ENCODE measurements at regions not wholly inside any gene's neighbourhood (a gene's known extent, or its start where the extent isn't known, plus 50 kb on each side); places are given as distances from the start of the nearest gene placed in this dataset.

DNA sequence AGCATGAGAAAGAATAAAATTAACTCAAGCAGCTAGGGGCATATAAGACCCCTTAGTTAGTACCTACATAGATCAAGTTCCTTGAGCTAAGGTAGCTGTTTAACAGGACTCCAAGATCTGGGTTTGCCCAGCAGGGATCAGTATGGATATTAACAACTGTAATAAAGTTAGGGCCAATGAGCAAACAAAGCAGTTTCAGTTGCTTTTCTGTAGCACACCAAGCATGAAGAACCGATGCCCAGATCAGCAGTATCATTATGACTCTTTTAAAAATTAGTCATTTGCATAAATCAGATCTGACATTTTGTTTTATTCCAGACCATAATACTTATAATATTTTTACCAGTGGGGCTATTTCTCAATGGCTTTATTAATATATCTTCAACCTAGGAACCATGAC lies 80.9 kb downstream of the C4orf33 start:
- no peak overlapping the region for H3K4me3 ChIP-seq
- H3K4me2 ChIP-seq = no peak overlapping the region
- FAIRE-seq (no peak), DNase-seq (ENCODE audit: low read depth in 1 of 2, low spot score in 1 of 2) (no peak), ATAC-seq (no peak)
- H3K4me1 ChIP-seq = no peaks in the 10 kb centered on the region
- TF ChIP-seq RAD21 (conservative IDR thresholded peaks at IDR 0.05 in 1 of 2, IDR thresholded peaks at IDR 0.05 in 1 of 2) (no peak), FOSB (CRISPR knock-in tag; IDR thresholded peaks at IDR 0.05) (no peak), KDM5A (IDR thresholded peaks at IDR 0.05) (no peak), HOXB13 (CRISPR knock-in tag; IDR thresholded peaks at IDR 0.05; ENCODE audit: low read depth) (no peak), NR3C1 (IDR thresholded peaks at IDR 0.05) (no peak), MAFK (IDR thresholded peaks at IDR 0.05; ENCODE audit: partially characterized antibody) (no peak), FOXS1 (CRISPR knock-in tag; IDR thresholded peaks at IDR 0.05) (no peak), KDM1A (IDR thresholded peaks at IDR 0.05; ENCODE audit: low read depth) (no peak), FOSL2 (IDR thresholded peaks at IDR 0.05) (no peak), FOSL2 (CRISPR knock-in tag; IDR thresholded peaks at IDR 0.05) (no peak), TP53 (CRISPR knock-in tag; IDR thresholded peaks at IDR 0.05) (no peak), EP300 (IDR thresholded peaks at IDR 0.05) (no peak), CHD2 (IDR thresholded peaks at IDR 0.05; ENCODE audit: low read length, partially characterized antibody) (no peak), NFE2L2 (conservative IDR thresholded peaks at IDR 0.05; ENCODE audit: low read length) (no peak), TFCP2L1 (CRISPR knock-in tag; IDR thresholded peaks at IDR 0.05) (no peak), CHD4 (IDR thresholded peaks at IDR 0.05; ENCODE audit: borderline replicate concordance) (no peak), POLR2A (IDR thresholded peaks at IDR 0.05; ENCODE audit: low read length) (no peak)
- TF ChIP-seq, protein P1, sequence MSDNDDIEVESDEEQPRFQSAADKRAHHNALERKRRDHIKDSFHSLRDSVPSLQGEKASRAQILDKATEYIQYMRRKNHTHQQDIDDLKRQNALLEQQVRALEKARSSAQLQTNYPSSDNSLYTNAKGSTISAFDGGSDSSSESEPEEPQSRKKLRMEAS (IDR thresholded peaks at IDR 0.05) = no peak
- TF ChIP-seq, protein P2, sequence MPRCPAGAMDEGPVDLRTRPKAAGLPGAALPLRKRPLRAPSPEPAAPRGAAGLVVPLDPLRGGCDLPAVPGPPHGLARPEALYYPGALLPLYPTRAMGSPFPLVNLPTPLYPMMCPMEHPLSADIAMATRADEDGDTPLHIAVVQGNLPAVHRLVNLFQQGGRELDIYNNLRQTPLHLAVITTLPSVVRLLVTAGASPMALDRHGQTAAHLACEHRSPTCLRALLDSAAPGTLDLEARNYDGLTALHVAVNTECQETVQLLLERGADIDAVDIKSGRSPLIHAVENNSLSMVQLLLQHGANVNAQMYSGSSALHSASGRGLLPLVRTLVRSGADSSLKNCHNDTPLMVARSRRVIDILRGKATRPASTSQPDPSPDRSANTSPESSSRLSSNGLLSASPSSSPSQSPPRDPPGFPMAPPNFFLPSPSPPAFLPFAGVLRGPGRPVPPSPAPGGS (IDR thresholded peaks at IDR 0.05) = no peak
- 16% methylated on average over 1 of the region's 1 CpG for WGBS (ENCODE audit: missing lambda C conversion rate)
- no peak overlapping the region for H3K27ac ChIP-seq
- no peaks in the 10 kb centered on the region for H3K9me3 ChIP-seq
- POLR2A ChIA-PET = no interaction called here
- CTCF ChIA-PET = no interaction called here

DNA sequence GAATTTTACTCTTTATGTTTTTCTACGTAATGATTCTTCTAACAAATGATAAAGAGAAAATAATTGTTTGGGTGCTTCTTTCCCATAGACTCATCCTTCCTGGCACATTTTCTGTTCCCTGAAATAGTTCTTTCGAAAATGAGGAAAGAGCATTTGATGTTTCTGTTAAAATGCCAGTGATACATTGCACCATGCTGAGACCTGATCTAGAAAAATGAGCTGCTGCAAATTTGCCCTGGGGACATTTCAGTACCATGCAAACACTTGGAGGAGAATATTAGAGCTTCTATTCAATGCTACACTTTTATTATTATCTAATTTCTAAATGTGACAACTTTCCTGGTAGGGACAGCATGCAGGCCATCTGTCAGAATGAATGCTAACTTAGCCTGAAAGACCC lies 83.3 kb downstream of the C4orf33 start:
- POLR2A ChIA-PET = no interaction called here
- 67% methylated on average over 2 of the region's 2 CpGs for WGBS (ENCODE audit: missing lambda C conversion rate)

DNA sequence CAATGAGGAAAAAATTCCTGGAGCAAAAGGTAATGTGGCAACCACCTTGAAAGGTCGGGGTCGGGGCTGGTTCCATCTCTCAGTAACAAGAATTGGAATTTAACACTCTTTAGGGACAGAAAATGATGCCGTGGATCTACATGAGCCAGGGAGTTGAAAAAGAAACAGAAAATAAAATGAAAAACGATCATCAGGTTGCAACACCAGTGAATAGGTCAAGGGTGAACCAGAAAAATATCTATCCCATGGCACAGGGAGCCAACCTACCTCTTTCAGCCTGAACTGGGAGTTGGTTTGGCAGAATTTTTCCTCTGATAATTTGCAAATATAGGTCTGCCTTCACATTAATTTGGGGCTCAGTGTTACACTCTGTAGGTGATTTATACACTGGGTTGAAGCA lies 93.7 kb downstream of the C4orf33 start:
- ChIA-PET POLR2A (no interaction called here), CTCF (no interaction called here)
- H3K4me2 ChIP-seq = no peak overlapping the region
- no peaks in the 10 kb centered on the region for H3K4me1 ChIP-seq
- DNase-seq (ENCODE audit: low read depth in 1 of 2, low spot score in 1 of 2) (no peak), FAIRE-seq (no peak), ATAC-seq (no peak)
- H3K4me3 ChIP-seq = no peak overlapping the region
- WGBS (ENCODE audit: missing lambda C conversion rate) = 27% methylated on average over 4 of the region's 4 CpGs
- no peak overlapping the region for H3K27ac ChIP-seq
- no peaks in the 10 kb centered on the region for H3K9me3 ChIP-seq
- TF ChIP-seq TFCP2L1 (CRISPR knock-in tag; IDR thresholded peaks at IDR 0.05) = no peak
- TF ChIP-seq EHF (CRISPR knock-in tag; IDR thresholded peaks at IDR 0.05) = no peak
- TF ChIP-seq SMC3 (IDR thresholded peaks at IDR 0.05) = no peak
- TF ChIP-seq TP53 (CRISPR knock-in tag; IDR thresholded peaks at IDR 0.05) = no peak
- no peak for TF ChIP-seq FOSB (CRISPR knock-in tag; IDR thresholded peaks at IDR 0.05)
- no peak for TF ChIP-seq HDAC2 (IDR thresholded peaks at IDR 0.05)
- TF ChIP-seq CHD4 (IDR thresholded peaks at IDR 0.05; ENCODE audit: borderline replicate concordance) = no peak
- no peak for TF ChIP-seq RNF2 (IDR thresholded peaks at IDR 0.05; ENCODE audit: borderline replicate concordance, low read depth)
- TF ChIP-seq MYC (IDR thresholded peaks at IDR 0.05; ENCODE audit: borderline replicate concordance, low read length) = no peak
- no peak for TF ChIP-seq JUN (IDR thresholded peaks at IDR 0.05)
- TF ChIP-seq FOXS1 (CRISPR knock-in tag; IDR thresholded peaks at IDR 0.05) = no peak
- TF ChIP-seq, protein P3, sequence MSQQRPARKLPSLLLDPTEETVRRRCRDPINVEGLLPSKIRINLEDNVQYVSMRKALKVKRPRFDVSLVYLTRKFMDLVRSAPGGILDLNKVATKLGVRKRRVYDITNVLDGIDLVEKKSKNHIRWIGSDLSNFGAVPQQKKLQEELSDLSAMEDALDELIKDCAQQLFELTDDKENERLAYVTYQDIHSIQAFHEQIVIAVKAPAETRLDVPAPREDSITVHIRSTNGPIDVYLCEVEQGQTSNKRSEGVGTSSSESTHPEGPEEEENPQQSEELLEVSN (IDR thresholded peaks at IDR 0.05; ENCODE audit: borderline replicate concordance, low read depth) = no peak
- TF ChIP-seq PHF8 (IDR thresholded peaks at IDR 0.05; ENCODE audit: borderline replicate concordance, low read depth) = no peak
- no peak for TF ChIP-seq HOXB13 (CRISPR knock-in tag; IDR thresholded peaks at IDR 0.05; ENCODE audit: low read depth)
- TF ChIP-seq CBX8 (IDR thresholded peaks at IDR 0.05) = no peak

More for the DNA sequence above, 83.3 kb downstream of the C4orf33 start:
- CTCF ChIA-PET = no interaction called here
- Histone ChIP-seq H3K4me2 (no peak overlapping the region), H3K4me3 (no peak overlapping the region), H3K4me1 (no peaks in the 10 kb centered on the region), H3K9me3 (no peaks in the 10 kb centered on the region), H3K27ac (no peak overlapping the region)
- DNase-seq (ENCODE audit: low read depth in 1 of 2, low spot score in 1 of 2) (no peak), ATAC-seq (no peak), FAIRE-seq (no peak)
- TF ChIP-seq CEBPB (IDR thresholded peaks at IDR 0.05) (no peak), HDAC2 (IDR thresholded peaks at IDR 0.05) (no peak), RARB (CRISPR knock-in tag; IDR thresholded peaks at IDR 0.05) (no peak), MYC (IDR thresholded peaks at IDR 0.05; ENCODE audit: borderline replicate concordance, low read length) (no peak), TFCP2L1 (CRISPR knock-in tag; IDR thresholded peaks at IDR 0.05) (no peak)
- TF ChIP-seq, protein P4, sequence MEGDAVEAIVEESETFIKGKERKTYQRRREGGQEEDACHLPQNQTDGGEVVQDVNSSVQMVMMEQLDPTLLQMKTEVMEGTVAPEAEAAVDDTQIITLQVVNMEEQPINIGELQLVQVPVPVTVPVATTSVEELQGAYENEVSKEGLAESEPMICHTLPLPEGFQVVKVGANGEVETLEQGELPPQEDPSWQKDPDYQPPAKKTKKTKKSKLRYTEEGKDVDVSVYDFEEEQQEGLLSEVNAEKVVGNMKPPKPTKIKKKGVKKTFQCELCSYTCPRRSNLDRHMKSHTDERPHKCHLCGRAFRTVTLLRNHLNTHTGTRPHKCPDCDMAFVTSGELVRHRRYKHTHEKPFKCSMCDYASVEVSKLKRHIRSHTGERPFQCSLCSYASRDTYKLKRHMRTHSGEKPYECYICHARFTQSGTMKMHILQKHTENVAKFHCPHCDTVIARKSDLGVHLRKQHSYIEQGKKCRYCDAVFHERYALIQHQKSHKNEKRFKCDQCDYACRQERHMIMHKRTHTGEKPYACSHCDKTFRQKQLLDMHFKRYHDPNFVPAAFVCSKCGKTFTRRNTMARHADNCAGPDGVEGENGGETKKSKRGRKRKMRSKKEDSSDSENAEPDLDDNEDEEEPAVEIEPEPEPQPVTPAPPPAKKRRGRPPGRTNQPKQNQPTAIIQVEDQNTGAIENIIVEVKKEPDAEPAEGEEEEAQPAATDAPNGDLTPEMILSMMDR (IDR thresholded peaks at IDR 0.05) = no peak

All from A549 (cell line).